Neuron (in vitro differentiated cells): ENCODE measurements at regions not wholly inside any gene's neighbourhood (a gene's known extent, or its start where the extent isn't known, plus 50 kb on each side); places are given as distances from the start of the nearest gene placed in this dataset.
"Not testable (repeated sequence)": the region's sequence is repeated elsewhere in the genome, so short reads cannot be mapped to it uniquely, and the experiment has no call there.

Source experiments
- H2AFZ ChIP-seq: one replicate; pipeline ENCODE4 v1.6.1; 2013; ENCODE audit warnings: low read depth, mild to moderate bottlenecking, inconsistent platforms, low read length, moderate library complexity
- H3K27me3 ChIP-seq: one replicate; pipeline ENCODE4 v1.6.1; 2013; ENCODE audit warnings: low read length; ENCODE audit not compliant: insufficient read depth
- H3K36me3 ChIP-seq: one replicate; pipeline ENCODE4 v1.6.1; 2013; ENCODE audit warnings: low read length; ENCODE audit not compliant: insufficient read depth
- H3K4me1 ChIP-seq: one replicate; pipeline ENCODE4 v1.6.1; 2013; ENCODE audit warnings: low read length; ENCODE audit not compliant: insufficient read depth
- H3K4me3 ChIP-seq: 2 replicates; pipeline ENCODE4 v1.5.1; 2013; ENCODE audit warnings: mild to moderate bottlenecking, low read length, moderate library complexity
- H3K9me3 ChIP-seq: one replicate; pipeline ENCODE4 v1.6.1; 2013; ENCODE audit warnings: low read length

GRCh38 chr2:142642650-142643049 lies 234.8 kb upstream of the KYNU start:
- Histone ChIP-seq H2AFZ (no peak overlapping the region), H3K4me3 (no peak overlapping the region), H3K9me3 (no peaks in the 10 kb centered on the region), H3K27me3 (no peaks in the 10 kb centered on the region), H3K36me3 (no peaks in the 10 kb centered on the region), H3K4me1 (no peaks in the 10 kb centered on the region)

DNA sequence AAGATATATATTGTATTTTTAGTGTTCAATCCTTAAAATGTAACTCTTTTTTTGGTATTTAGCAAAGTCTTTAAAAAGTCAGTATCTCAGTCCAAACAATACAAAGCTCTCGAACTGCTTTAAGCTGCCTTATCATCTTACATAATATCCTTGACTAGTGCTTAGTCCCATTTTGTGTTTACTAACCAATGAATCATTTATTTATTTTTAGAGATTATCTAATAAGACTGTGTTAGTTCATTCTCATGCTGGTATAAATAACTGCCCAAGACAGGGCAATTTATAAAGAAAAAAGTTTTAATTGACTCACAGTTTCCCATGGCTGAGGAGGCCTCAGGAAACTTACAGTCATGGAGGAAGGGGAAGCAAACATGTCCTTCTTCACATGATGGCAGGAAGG lies 248.3 kb upstream of the KYNU start:
- H3K36me3 ChIP-seq: no peaks in the 10 kb centered on the region
- no peak overlapping the region for H3K4me3 ChIP-seq
- H3K27me3 ChIP-seq: no peaks in the 10 kb centered on the region
- H3K4me1 ChIP-seq: no peaks in the 10 kb centered on the region
- no peaks in the 10 kb centered on the region for H3K9me3 ChIP-seq
- H2AFZ ChIP-seq: no peak overlapping the region

DNA sequence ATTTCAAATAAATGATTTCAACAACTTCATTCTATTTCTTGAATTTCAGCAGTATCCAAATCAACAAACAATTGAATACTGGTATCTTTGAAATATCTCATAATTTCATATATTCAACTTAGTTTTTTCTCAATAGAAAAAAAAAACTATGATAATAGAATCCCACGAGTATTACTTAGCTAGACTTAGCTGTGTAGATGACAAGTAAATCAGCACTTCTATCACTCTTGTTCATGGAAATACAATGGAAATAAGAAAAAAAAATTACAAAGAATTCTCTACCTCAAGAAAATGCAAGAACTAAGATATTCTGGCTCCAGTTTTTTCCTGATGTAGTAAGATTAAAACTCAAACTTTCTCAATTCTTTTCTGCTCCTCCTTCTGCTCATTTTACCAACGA lies 256.2 kb upstream of the KYNU start:
- Histone ChIP-seq H3K4me1 (no peaks in the 10 kb centered on the region), H3K9me3 (no peaks in the 10 kb centered on the region), H2AFZ (no peak overlapping the region), H3K4me3 (no peak overlapping the region), H3K36me3 (no peaks in the 10 kb centered on the region), H3K27me3 (no peaks in the 10 kb centered on the region)

DNA sequence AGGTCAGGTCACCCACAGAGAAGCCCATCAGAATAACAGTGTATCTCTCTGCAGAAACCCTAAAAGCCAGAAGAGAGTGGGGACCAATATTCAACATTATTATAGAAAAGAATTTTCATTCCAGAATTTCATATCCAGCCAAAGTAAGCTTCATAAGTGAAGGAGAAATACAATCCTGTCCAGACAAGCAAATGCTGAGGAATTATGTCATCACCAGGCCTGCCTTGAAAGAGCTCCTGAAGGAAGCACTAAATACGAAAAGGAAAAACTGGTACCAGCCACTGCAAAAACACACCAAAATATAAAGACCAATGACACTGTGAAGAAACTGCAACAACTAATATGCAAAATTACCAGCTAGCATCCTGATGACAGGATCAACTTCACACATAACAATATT lies 260.0 kb upstream of the KYNU start:
- Histone ChIP-seq H2AFZ (no peak overlapping the region), H3K4me3 (no peak overlapping the region), H3K36me3 (no peaks in the 10 kb centered on the region), H3K9me3 (no peaks in the 10 kb centered on the region), H3K27me3 (no peaks in the 10 kb centered on the region), H3K4me1 (no peaks in the 10 kb centered on the region)

DNA sequence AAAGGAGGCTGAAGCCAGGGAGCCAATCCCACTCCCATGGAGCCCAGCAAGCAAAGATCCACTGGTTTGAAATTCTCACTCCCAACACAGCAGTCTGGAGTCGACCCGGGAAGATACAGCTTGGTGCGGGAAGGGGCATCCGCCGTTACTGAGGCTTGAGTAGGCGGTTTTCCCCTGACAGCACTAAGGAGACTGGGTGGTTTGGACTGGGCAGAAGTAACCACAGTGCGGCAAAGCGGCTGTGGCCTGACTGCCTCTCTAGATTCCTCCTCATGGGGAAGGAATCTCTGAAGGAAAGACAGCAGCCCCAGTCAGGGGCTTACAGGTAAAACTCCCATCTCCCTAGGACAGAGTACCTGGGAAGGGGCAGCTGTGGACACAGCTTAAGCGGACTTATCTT lies 261.6 kb upstream of the KYNU start:
- Histone ChIP-seq H3K4me3 (no peak overlapping the region), H3K4me1 (no peaks in the 10 kb centered on the region), H2AFZ (no peak overlapping the region), H3K36me3 (no peaks in the 10 kb centered on the region), H3K9me3 (no peaks in the 10 kb centered on the region), H3K27me3 (no peaks in the 10 kb centered on the region)

DNA sequence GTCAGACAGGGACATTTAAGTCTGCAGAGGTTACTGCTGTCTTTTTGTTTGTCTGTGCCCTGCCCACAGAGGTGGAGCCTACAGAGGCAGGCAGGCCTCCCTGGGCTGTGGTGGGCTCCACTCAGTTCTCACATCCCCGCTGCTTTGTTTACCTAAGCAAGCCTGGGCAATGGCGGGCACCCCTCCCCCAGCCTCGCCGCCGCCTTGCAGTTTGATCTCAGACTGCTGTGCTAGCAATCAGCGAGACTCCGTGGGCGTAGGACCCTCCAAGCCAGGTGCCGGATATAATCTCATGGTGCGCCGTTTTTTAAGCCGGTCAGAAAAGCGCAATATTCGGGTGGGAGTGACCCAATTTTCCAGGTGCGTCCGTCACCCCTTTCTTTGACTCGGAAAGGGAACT lies 264.3 kb upstream of the KYNU start:
- H3K36me3 ChIP-seq, H3K4me3 ChIP-seq, H3K4me1 ChIP-seq, H2AFZ ChIP-seq, H3K9me3 ChIP-seq, H3K27me3 ChIP-seq: not testable (repeated sequence)

- no peaks in the 10 kb centered on the region for H3K9me3 ChIP-seq
- H3K4me1 ChIP-seq: no peaks in the 10 kb centered on the region
- no peaks in the 10 kb centered on the region for H3K36me3 ChIP-seq
- H3K27me3 ChIP-seq: no peaks in the 10 kb centered on the region
- no peak overlapping the region for H3K4me3 ChIP-seq
- H2AFZ ChIP-seq: no peak overlapping the region
Measured at GRCh38 chr2:142605421-142605820, 272.0 kb upstream of the KYNU start.

GRCh38 chr2:142603759-142604158 lies 273.7 kb upstream of the KYNU start:
- no peaks in the 10 kb centered on the region for H3K36me3 ChIP-seq
- no peaks in the 10 kb centered on the region for H3K27me3 ChIP-seq
- no peaks in the 10 kb centered on the region for H3K9me3 ChIP-seq
- H2AFZ ChIP-seq: no peak overlapping the region
- H3K4me3 ChIP-seq: no peak overlapping the region
- H3K4me1 ChIP-seq: no peaks in the 10 kb centered on the region

DNA sequence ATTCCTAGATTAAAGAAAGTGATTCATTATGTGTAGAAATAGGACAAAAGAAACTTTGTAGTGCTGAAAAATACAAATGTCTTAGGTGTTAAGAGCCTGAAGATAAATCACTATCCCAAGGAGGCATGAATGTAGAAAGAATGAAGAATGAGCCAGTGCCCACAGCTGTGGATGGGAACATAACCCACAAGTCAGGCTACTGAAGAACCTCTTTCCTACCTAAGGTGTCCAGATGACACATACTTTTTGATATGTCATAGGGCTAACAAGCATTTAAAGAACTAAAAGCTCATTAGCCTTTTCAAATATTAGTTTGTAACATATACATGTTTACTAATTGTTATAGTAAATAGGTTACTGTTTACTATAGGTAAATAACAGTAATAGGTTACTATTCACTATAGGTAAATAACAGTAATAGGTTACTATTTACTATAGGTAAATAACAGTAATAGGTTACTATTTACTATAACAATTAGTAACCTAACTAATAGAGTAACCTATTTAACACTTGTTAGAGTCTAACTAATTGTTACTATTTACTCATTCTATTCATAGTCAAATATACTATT lies 275.0 kb upstream of the KYNU start:
- Histone ChIP-seq H3K4me3 (no peak overlapping the region), H3K4me1 (no peaks in the 10 kb centered on the region), H3K9me3 (no peaks in the 10 kb centered on the region), H3K36me3 (no peaks in the 10 kb centered on the region), H3K27me3 (no peaks in the 10 kb centered on the region), H2AFZ (no peak overlapping the region)

DNA sequence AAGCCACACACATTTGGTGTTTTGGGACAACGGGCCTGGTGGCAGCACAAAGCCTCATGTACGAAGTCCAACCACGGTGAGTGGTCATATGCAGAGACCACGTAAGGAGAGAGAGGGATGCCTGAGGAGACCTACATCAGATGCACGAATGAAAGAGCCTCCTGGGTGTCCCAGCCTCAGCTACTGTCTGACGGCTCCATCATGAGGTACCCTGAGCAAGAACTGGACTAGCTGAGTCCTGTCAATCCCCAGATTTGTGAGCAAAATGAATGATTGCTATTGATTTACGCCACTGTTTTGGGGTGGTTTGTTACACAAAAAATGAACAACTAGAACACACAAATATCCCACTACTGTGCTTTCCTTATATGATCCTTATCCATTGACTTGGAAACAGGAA lies 275.7 kb upstream of the KYNU start:
- H2AFZ ChIP-seq: no peak overlapping the region
- H3K4me1 ChIP-seq: no peaks in the 10 kb centered on the region
- H3K9me3 ChIP-seq: no peaks in the 10 kb centered on the region
- no peak overlapping the region for H3K4me3 ChIP-seq
- no peaks in the 10 kb centered on the region for H3K36me3 ChIP-seq
- no peaks in the 10 kb centered on the region for H3K27me3 ChIP-seq

DNA sequence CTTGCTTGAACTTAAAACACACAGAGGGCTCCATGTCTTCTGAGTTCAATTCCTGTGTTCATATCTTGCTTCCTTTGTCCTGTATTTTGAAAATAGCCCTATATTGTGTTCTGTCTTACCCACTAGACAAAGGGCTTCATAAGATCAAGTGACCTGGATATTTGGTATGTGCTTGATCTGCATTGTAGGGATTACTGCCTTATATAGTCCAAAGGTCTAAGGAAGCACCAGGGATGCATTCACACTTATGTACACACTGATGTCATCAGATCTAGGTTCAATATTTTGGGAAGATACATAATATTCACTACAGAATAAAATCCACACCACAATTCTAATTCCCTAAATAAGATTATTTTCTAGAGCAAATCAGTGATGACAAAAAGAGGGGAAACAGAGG lies 278.0 kb upstream of the KYNU start:
- no peaks in the 10 kb centered on the region for H3K36me3 ChIP-seq
- no peaks in the 10 kb centered on the region for H3K27me3 ChIP-seq
- H3K4me1 ChIP-seq: no peaks in the 10 kb centered on the region
- H3K4me3 ChIP-seq: no peak overlapping the region
- no peaks in the 10 kb centered on the region for H3K9me3 ChIP-seq
- H2AFZ ChIP-seq: no peak overlapping the region

GRCh38 chr2:142598846-142599245 lies 278.6 kb upstream of the KYNU start:
- H2AFZ ChIP-seq: no peak overlapping the region

DNA sequence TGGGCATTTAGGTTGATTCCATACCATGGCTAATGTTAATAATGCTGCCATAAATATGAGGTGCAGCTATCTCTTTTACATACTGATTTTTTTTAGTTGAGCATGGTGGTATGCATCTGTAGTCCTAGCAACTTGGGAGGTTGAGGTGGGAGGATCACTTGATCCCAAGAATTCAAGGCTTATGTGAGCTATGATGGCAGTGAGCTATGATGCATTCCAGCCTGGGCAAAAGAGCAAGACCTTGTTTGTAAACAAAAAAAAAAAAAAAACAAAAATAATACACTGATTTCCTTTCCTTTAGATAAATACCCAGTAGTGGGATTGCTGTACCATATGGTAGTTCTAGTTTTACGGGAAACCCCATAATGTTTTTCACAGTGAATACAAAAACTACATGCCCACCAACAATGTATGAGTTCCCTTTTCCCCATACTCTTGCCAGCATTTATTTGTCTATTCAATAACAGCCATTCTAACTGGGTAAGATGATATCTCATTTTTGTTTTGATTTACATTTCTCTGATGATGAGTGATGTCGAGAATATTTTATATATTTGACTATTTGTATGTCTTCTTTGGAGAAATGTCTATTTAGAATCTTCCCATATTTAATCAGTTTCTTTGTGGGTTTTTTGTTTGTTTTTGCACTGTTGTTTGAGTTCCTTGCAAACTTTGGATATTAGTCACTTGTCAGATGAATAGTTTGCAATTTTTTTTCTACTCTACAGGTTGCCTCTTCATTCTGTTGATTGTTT lies 281.0 kb upstream of the KYNU start:
- Histone ChIP-seq H3K36me3 (no peaks in the 10 kb centered on the region), H3K27me3 (no peaks in the 10 kb centered on the region), H2AFZ (no peak overlapping the region), H3K9me3 (no peaks in the 10 kb centered on the region), H3K4me1 (no peaks in the 10 kb centered on the region), H3K4me3 (no peak overlapping the region)

More at GRCh38 chr2:142598846-142599245, 278.6 kb upstream of the KYNU start:
- Histone ChIP-seq H3K27me3 (no peaks in the 10 kb centered on the region), H3K9me3 (no peaks in the 10 kb centered on the region), H3K4me3 (no peak overlapping the region), H3K36me3 (no peaks in the 10 kb centered on the region), H3K4me1 (no peaks in the 10 kb centered on the region)

DNA sequence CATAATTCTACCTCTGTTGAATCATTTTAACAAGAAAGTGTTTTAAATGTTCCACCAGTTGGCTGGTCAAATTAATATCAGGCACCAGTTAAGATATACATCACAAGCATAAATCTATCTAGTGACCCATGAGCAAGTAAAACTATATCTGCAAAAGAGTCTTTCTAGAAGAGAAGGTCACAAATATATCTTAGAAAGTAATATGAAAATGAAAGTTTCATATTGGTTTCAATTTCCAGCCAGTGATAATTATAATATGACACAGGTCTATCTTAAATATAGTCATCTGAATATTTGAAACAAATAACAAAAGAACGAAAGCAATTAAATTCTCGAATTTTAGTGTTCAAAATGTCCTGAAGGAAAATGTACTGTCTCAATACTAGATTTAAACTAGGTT lies 282.5 kb upstream of the KYNU start:
- Histone ChIP-seq H3K4me1 (no peaks in the 10 kb centered on the region), H3K36me3 (no peaks in the 10 kb centered on the region), H2AFZ (no peak overlapping the region), H3K9me3 (no peaks in the 10 kb centered on the region), H3K4me3 (no peak overlapping the region), H3K27me3 (no peaks in the 10 kb centered on the region)
